Ishikawa (cell line): ENCODE measurements at regions not wholly inside any gene's neighbourhood (a gene's known extent, or its start where the extent isn't known, plus 50 kb on each side); places are given as distances from the start of the nearest gene placed in this dataset.

Experiments
- EGR1 ChIP-seq: IDR thresholded peaks from 2 replicates; pipeline ENCODE4 v1.6.1; 2012
- EP300 ChIP-seq: IDR thresholded peaks from 2 replicates; pipeline ENCODE4 v1.6.1; 2012; ENCODE audit warnings: borderline replicate concordance
- MAX ChIP-seq: IDR thresholded peaks from 2 replicates; pipeline ENCODE4 v1.6.1; 2012
- NFIC ChIP-seq: IDR thresholded peaks from 2 replicates; pipeline ENCODE4 v1.6.1; 2012
- RAD21 ChIP-seq: IDR thresholded peaks from 2 replicates; pipeline ENCODE4 v1.6.1; 2012; ENCODE audit warnings: low read depth
- REST ChIP-seq: IDR thresholded peaks from 2 replicates; pipeline ENCODE4 v1.6.1; 2012; ENCODE audit warnings: low read depth, mild to moderate bottlenecking
- TAF1 ChIP-seq: IDR thresholded peaks from 2 replicates; pipeline ENCODE4 v1.6.1; 2012; ENCODE audit warnings: low read depth, mild to moderate bottlenecking
- TEAD4 ChIP-seq: IDR thresholded peaks from 2 replicates; pipeline ENCODE4 v1.6.1; 2012
- YY1 ChIP-seq: IDR thresholded peaks from 2 replicates; pipeline ENCODE4 v1.6.1; 2012; ENCODE audit warnings: low read depth
- ZBTB7A ChIP-seq: IDR thresholded peaks from 2 replicates; pipeline ENCODE4 v1.6.1; 2012; ENCODE audit warnings: low read depth

- no peak for TF ChIP-seq RAD21
- TF ChIP-seq MAX: no peak
- TF ChIP-seq REST: no peak
- no peak for TF ChIP-seq YY1
- TF ChIP-seq EP300: no peak
- no peak for TF ChIP-seq NFIC
- no peak for TF ChIP-seq EGR1
- no peak for TF ChIP-seq ZBTB7A
- no peak for TF ChIP-seq TAF1
- no peak for TF ChIP-seq TEAD4
These were observed 426.6 kb upstream of the ATP11B start for GRCh38 chr3:182366746-182367145.
